Upper lobe of left lung (tissue), 6 donors: ENCODE measurements at regions not wholly inside any gene's neighbourhood (a gene's known extent, or its start where the extent isn't known, plus 50 kb on each side); places are given as distances from the start of the nearest gene placed in this dataset.

Source experiments
- ATAC-seq, 2 donors: fragments of 200-7000 bp; cut with Tn5 transposase; one replicate each; pipeline ENCODE4 v1.9.1; 2022; ENCODE audit warnings: mild to moderate bottlenecking in 2 of 2, moderate library complexity in 2 of 2; ENCODE audit not compliant: low FRiP score in 2 of 2
- DNase-seq, 2 donors: peaks; one replicate each; pipeline ENCODE4 v3.0.0-alpha.2; 2019 to 2020
- H3K27ac ChIP-seq, 4 donors: fragments of 200-600 bp; sonication (generic); one replicate each; pipeline ENCODE4 v1.5.1; 2016 to 2019
- H3K27me3 ChIP-seq, 4 donors: fragments of 200-600 bp; sonication (generic); one replicate each; pipeline ENCODE4 v1.5.1; 2017 to 2019
- H3K36me3 ChIP-seq, 4 donors: fragments of 200-600 bp; sonication (generic); one replicate each; pipeline ENCODE4 v1.5.1; 2016 to 2019
- H3K4me1 ChIP-seq, 4 donors: fragments of 200-600 bp; sonication (generic); one replicate each; pipeline ENCODE4 v1.5.1; 2018 to 2019
- H3K4me3 ChIP-seq, 4 donors: fragments of 200-600 bp; sonication (generic); one replicate each; pipeline ENCODE4 v1.5.1; 2017 to 2019; ENCODE audit warnings: mild to moderate bottlenecking in 2 of 4, moderate library complexity in 1 of 4
- H3K9me3 ChIP-seq, 4 donors: fragments of 200-600 bp; sonication (generic); one replicate each; pipeline ENCODE4 v1.5.1; 2018 to 2019
- EP300 ChIP-seq, 4 donors: sonication (generic); formaldehyde crosslinking; IDR thresholded peaks; one replicate each; pipeline ENCODE4 v1.5.1; 2017; ENCODE audit warnings: antibody characterized with exemption in 4 of 4, control low read depth in 2 of 4
- POLR2A ChIP-seq, 4 donors: fragments of 450-650 bp; IDR thresholded peaks; one replicate each; pipeline ENCODE4 v1.5.1; 2016 to 2017; ENCODE audit warnings: antibody characterized with exemption in 4 of 4, mild to moderate bottlenecking in 2 of 4
- POLR2AphosphoS5 ChIP-seq, 2 donors: sonication (generic); formaldehyde crosslinking; IDR thresholded peaks; one replicate each; pipeline ENCODE4 v1.5.1; 2017; ENCODE audit warnings: antibody characterized with exemption in 2 of 2
- WGBS, 2 donors: methylation state at CpG; one replicate each; pipeline ENCODE4 v1.1.5; 2017 to 2018; 5-methylcytosine and 5-hydroxymethylcytosine counted together
- TF ChIP-seq, protein P1 (sequence below), 6 experiments: fragments of 450-650 bp in 4 of 6; fragments of 200-600 bp in 2 of 6; sonication (generic) in 2 of 6; IDR thresholded peaks; one replicate each; pipeline ENCODE4 v1.5.1; 2016 to 2019; ENCODE audit warnings: antibody characterized with exemption in 6 of 6
- donor health status: DM: no; HTN: no; CAD: no; lungs with moderate emphysema.
- donor health status: DM: no; HTN: yes; CAD: no; lungs with severe emphysema.

DNA sequence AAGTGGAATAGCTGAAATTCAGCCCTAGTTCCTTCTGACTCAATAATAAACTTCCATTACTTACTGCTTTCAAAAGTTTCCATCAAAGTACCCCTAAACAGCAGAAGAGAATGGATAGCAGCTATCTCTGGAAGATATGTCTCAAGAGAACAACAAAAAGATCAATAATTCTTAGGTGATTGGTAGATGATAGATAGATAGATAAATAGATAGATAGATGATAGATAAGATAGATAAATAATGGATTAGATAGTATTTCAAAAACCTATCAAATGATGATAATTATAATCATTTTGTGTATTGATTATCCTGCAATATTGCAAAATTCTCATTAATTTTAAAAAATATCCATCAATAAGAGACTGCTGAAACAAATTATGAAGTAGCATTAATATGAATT, 97.4 kb upstream of the CCND2 start:
- DNase-seq (no peak), ATAC-seq (no peak)
- no peak overlapping the region for H3K27ac ChIP-seq
- no peaks in the 10 kb centered on the region for H3K36me3 ChIP-seq
- no peak overlapping the region for H3K4me3 ChIP-seq
- no peaks in the 10 kb centered on the region for H3K9me3 ChIP-seq
- no peaks in the 10 kb centered on the region for H3K27me3 ChIP-seq
- TF ChIP-seq POLR2A (IDR thresholded peaks at IDR 0.05) (no peak), POLR2AphosphoS5 (IDR thresholded peaks at IDR 0.05) (no peak), EP300 (IDR thresholded peaks at IDR 0.05) (no peak)
- TF ChIP-seq, protein P1, sequence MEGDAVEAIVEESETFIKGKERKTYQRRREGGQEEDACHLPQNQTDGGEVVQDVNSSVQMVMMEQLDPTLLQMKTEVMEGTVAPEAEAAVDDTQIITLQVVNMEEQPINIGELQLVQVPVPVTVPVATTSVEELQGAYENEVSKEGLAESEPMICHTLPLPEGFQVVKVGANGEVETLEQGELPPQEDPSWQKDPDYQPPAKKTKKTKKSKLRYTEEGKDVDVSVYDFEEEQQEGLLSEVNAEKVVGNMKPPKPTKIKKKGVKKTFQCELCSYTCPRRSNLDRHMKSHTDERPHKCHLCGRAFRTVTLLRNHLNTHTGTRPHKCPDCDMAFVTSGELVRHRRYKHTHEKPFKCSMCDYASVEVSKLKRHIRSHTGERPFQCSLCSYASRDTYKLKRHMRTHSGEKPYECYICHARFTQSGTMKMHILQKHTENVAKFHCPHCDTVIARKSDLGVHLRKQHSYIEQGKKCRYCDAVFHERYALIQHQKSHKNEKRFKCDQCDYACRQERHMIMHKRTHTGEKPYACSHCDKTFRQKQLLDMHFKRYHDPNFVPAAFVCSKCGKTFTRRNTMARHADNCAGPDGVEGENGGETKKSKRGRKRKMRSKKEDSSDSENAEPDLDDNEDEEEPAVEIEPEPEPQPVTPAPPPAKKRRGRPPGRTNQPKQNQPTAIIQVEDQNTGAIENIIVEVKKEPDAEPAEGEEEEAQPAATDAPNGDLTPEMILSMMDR (IDR thresholded peaks at IDR 0.05) = no peak
- H3K4me1 ChIP-seq = no peaks in the 10 kb centered on the region

DNA sequence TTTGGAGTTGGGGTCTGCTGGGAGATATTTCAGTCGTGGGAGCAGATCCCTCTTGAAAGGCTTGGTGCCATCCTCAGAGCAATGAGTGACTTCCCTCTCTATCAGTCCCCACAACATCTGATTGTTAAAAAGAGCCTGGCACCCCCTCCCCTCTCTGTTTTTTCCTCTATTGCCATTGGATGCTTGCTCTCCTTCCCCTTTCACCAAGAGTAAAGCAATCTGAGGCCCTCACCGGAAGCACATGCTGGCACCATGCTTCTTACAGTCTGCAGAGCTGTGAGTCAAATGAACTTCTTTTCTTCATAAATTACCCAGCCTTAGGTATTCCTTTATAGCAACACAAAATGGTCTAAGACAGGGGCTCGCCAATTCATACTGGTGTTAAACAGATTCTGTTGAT, 99.1 kb upstream of the CCND2 start:
- no peak for TF ChIP-seq EP300 (IDR thresholded peaks at IDR 0.05)
- TF ChIP-seq, protein P1 (IDR thresholded peaks at IDR 0.05) = no peak
- no peak for TF ChIP-seq POLR2AphosphoS5 (IDR thresholded peaks at IDR 0.05)
- no peak for TF ChIP-seq POLR2A (IDR thresholded peaks at IDR 0.05)
- Histone ChIP-seq H3K9me3 (no peaks in the 10 kb centered on the region), H3K27me3 (no peaks in the 10 kb centered on the region), H3K27ac (no peak overlapping the region), H3K4me3 (no peak overlapping the region), H3K4me1 (no peaks in the 10 kb centered on the region), H3K36me3 (no peaks in the 10 kb centered on the region)
- DNase-seq (no peak), ATAC-seq (no peak)
- 78 to 91% methylated on average over 3 of the region's 3 CpGs for WGBS, 2 donors

DNA sequence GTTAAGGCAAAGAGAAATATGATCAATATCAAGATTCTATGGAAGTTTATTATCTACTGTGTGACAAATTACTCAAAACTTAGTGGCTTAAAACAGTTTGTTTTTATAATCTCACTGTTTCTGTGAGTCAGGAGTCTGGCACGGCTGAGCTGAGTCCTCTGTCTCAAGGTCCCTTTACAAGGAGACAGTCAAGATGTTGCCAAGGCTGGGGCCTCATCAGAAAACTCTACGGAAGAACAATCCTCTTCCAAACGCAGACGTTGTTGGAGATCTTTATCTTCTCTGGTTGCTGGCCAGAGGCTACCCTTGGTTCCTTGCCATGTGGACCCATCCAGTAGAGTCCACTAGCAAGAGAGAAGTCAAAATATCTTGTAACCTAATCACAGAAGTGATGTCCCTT, 100.6 kb upstream of the CCND2 start:
- DNase-seq = no peak
- H3K9me3 ChIP-seq = no peaks in the 10 kb centered on the region
- no peaks in the 10 kb centered on the region for H3K36me3 ChIP-seq
- H3K4me1 ChIP-seq = no peaks in the 10 kb centered on the region
- 67% methylated on average over 4 of the region's 4 CpGs for WGBS, 2 donors
- ATAC-seq = no peak
- no peak overlapping the region for H3K4me3 ChIP-seq
- TF ChIP-seq, protein P1 (IDR thresholded peaks at IDR 0.05) = no peak
- no peak for TF ChIP-seq POLR2AphosphoS5 (IDR thresholded peaks at IDR 0.05)
- no peak for TF ChIP-seq EP300 (IDR thresholded peaks at IDR 0.05)
- no peak for TF ChIP-seq POLR2A (IDR thresholded peaks at IDR 0.05)
- H3K27ac ChIP-seq = no peak overlapping the region
- no peaks in the 10 kb centered on the region for H3K27me3 ChIP-seq

DNA sequence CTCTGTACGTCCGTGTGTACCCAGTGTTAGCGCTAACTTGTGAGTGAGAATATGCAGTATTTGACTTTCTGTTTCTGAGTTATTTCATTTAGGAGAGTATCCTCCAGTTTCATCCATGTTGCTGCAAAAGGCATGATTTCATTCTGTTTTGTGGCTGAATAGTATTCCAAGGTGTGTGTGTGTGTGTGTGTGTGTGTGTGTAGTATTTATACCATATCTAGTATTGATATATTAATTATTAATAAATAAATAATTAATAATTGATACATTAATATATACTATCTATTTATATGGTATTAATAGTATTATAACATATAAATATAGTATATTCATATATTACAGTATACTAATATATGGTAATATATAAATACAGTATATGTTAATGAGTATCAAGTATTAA, 101.8 kb upstream of the CCND2 start:
- Histone ChIP-seq H3K4me1 (no peaks in the 10 kb centered on the region), H3K27me3 (no peaks in the 10 kb centered on the region), H3K36me3 (no peaks in the 10 kb centered on the region), H3K27ac (no peak overlapping the region), H3K4me3 (no peak overlapping the region), H3K9me3 (no peaks in the 10 kb centered on the region)
- 92 to 98% methylated on average over 3 of the region's 3 CpGs for WGBS, 2 donors
- no peak for DNase-seq
- TF ChIP-seq POLR2A (IDR thresholded peaks at IDR 0.05) (no peak), EP300 (IDR thresholded peaks at IDR 0.05) (no peak), POLR2AphosphoS5 (IDR thresholded peaks at IDR 0.05) (no peak)
- TF ChIP-seq, protein P1 (IDR thresholded peaks at IDR 0.05) = no peak
- no peak for ATAC-seq

DNA sequence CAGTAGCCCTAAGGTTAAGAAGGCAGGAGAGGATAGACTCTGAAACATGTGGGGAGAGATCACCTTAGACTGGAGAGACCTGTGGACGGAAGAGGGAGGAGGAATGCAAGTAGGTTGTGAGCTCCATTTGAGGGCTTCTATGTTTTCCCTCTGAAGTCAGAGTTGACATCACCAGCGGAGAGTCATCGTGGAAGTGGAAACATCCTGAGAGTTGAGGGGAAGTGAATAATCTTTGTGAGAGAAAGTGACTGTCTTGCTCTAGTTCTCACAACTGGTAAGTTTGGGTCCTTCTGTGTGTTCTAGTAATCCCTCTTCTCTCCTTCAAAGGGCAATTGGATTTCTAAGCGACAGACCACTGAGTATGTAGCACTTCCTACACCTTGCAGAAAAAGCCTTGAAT, 103.6 kb upstream of the CCND2 start:
- no peaks in the 10 kb centered on the region for H3K36me3 ChIP-seq
- DNase-seq = no peak
- H3K27me3 ChIP-seq = no peaks in the 10 kb centered on the region
- TF ChIP-seq, protein P1 (IDR thresholded peaks at IDR 0.05) = no peak
- TF ChIP-seq POLR2AphosphoS5 (IDR thresholded peaks at IDR 0.05) = no peak
- TF ChIP-seq POLR2A (IDR thresholded peaks at IDR 0.05) = no peak
- no peak for TF ChIP-seq EP300 (IDR thresholded peaks at IDR 0.05)
- H3K4me3 ChIP-seq = no peak overlapping the region
- no peaks in the 10 kb centered on the region for H3K9me3 ChIP-seq
- H3K4me1 ChIP-seq = peaks cover 0 to 5% (median 3%) of the 10 kb centered on the region in 4 donors
- no peak for ATAC-seq
- no peak overlapping the region for H3K27ac ChIP-seq
- WGBS, 2 donors = 61 to 72% methylated on average over 4 of the region's 4 CpGs
